Body of pancreas (tissue), 4 donors: ENCODE measurements at regions not wholly inside any gene's neighbourhood (a gene's known extent, or its start where the extent isn't known, plus 50 kb on each side); places are given as distances from the start of the nearest gene placed in this dataset.

Experiments
- ATAC-seq: fragments of 150-250 bp; one replicate; pipeline ENCODE4 v1.9.1; 2016
- DNase-seq, 4 donors: peaks; one replicate each; pipeline ENCODE4 v3.0.0-alpha.2; 2019
- H3K27ac ChIP-seq, 4 donors: fragments of 200-600 bp; sonication (generic); 1 replicate in 3 of 4; 2 replicates in 1 of 4; pipeline versions ENCODE4 v1.5.1 to v1.6.1; 2016 to 2019; ENCODE audit warnings: mild to moderate bottlenecking in 1 of 4, mixed read lengths in 1 of 4, moderate library complexity in 1 of 4
- H3K27me3 ChIP-seq, 2 donors: fragments of 200-600 bp; sonication (generic); one replicate each; pipeline ENCODE4 v1.6.0; 2016; ENCODE audit warnings: mild to moderate bottlenecking in 1 of 2
- H3K36me3 ChIP-seq, 2 donors: fragments of 200-600 bp; sonication (generic); replicated peaks in 1 of 2; 2 replicates each; pipeline ENCODE4 v1.5.1; 2016; ENCODE audit warnings: low read depth in 2 of 2; ENCODE audit not compliant: insufficient read depth in 1 of 2
- H3K4me1 ChIP-seq: fragments of 200-600 bp; sonication (generic); one replicate; pipeline ENCODE4 v1.6.0; 2016
- H3K4me3 ChIP-seq, 2 donors: fragments of 200-600 bp; sonication (generic); 1 replicate in 1 of 2; 2 replicates in 1 of 2; pipeline ENCODE4 v1.5.1; 2016 to 2019
- H3K9me3 ChIP-seq, 3 donors: fragments of 200-600 bp; sonication (generic); 1 replicate in 2 of 3; 2 replicates in 1 of 3; pipeline ENCODE4 v1.5.1; 2016
- CTCF ChIP-seq, 7 experiments: fragments of 450-650 bp in 4 of 7; fragments of 200-600 bp in 3 of 7; sonication (generic) in 3 of 7; IDR thresholded peaks; one replicate each; pipeline ENCODE4 v1.5.1; 2016 to 2019; ENCODE audit warnings: antibody characterized with exemption in 7 of 7
- POLR2A ChIP-seq, 3 donors: fragments of 450-650 bp; IDR thresholded peaks; one replicate each; pipeline ENCODE4 v1.6.1; 2016; ENCODE audit warnings: antibody characterized with exemption in 3 of 3, mild to moderate bottlenecking in 2 of 3
- WGBS, 2 donors: methylation state at CpG; one replicate each; pipeline ENCODE4 v1.1.5; 2017; 5-methylcytosine and 5-hydroxymethylcytosine counted together
- intact Hi-C: fragments of 100-400 bp; cut with DNase I; formaldehyde crosslinking; loops from one replicate; pipeline ENCODE4 v1.15.1; 2023

GRCh38 chr1:163813251-163813650 is 491.5 kb downstream of the NUF2 start:
- Histone ChIP-seq H3K4me3 (no peak overlapping the region), H3K9me3 (no peaks in the 10 kb centered on the region), H3K27me3 (no peaks in the 10 kb centered on the region), H3K36me3 (no peaks in the 10 kb centered on the region), H3K4me1 (no peaks in the 10 kb centered on the region), H3K27ac (no peak overlapping the region)
- 72 to 88% methylated on average over 2 of the region's 2 CpGs for WGBS, 2 donors
- intact Hi-C loops, result no loop called here
- TF ChIP-seq CTCF (IDR thresholded peaks at IDR 0.05) (no peak), POLR2A (IDR thresholded peaks at IDR 0.05) (no peak)
- no peak for DNase-seq
- ATAC-seq, result no peak

- Histone ChIP-seq H3K4me1 (no peaks in the 10 kb centered on the region), H3K36me3 (no peaks in the 10 kb centered on the region), H3K27ac (no peak overlapping the region), H3K9me3 (no peaks in the 10 kb centered on the region), H3K27me3 (no peaks in the 10 kb centered on the region), H3K4me3 (no peak overlapping the region)
- no peak for DNase-seq
- TF ChIP-seq CTCF (IDR thresholded peaks at IDR 0.05) (no peak), POLR2A (IDR thresholded peaks at IDR 0.05) (no peak)
- intact Hi-C loops, result no loop called here
- no peak for ATAC-seq
Measured at GRCh38 chr1:163820226-163820625, 498.5 kb downstream of the NUF2 start.

- Histone ChIP-seq H3K36me3 (no peaks in the 10 kb centered on the region), H3K4me1 (no peaks in the 10 kb centered on the region), H3K9me3 (no peaks in the 10 kb centered on the region), H3K27ac (no peak overlapping the region), H3K4me3 (no peak overlapping the region), H3K27me3 (no peaks in the 10 kb centered on the region)
- no peak for DNase-seq
- intact Hi-C loops, result no loop called here
- TF ChIP-seq CTCF (IDR thresholded peaks at IDR 0.05) (peak in 3 of 7 experiments; percentile 9 to 13 (median 10)), POLR2A (IDR thresholded peaks at IDR 0.05) (no peak)
- ATAC-seq, result no peak
- 65 to 66% methylated on average over 1 of the region's 1 CpG for WGBS, 2 donors
Measured at GRCh38 chr1:163820766-163821165, 499.0 kb downstream of the NUF2 start.

GRCh38 chr1:163821679-163822078 is 499.9 kb downstream of the NUF2 start:
- DNase-seq (no peak), ATAC-seq (no peak)
- no peaks in the 10 kb centered on the region for H3K9me3 ChIP-seq
- H3K36me3 ChIP-seq, result no peaks in the 10 kb centered on the region
- H3K4me1 ChIP-seq, result no peaks in the 10 kb centered on the region
- no peak overlapping the region for H3K4me3 ChIP-seq
- no peak overlapping the region for H3K27ac ChIP-seq
- no peaks in the 10 kb centered on the region for H3K27me3 ChIP-seq
- intact Hi-C loops, result no loop called here
- TF ChIP-seq POLR2A (IDR thresholded peaks at IDR 0.05) (no peak), CTCF (IDR thresholded peaks at IDR 0.05) (no peak)

GRCh38 chr1:163823017-163823416 is 501.3 kb downstream of the NUF2 start:
- intact Hi-C loops, result no loop called here
- TF ChIP-seq POLR2A (IDR thresholded peaks at IDR 0.05) (no peak), CTCF (IDR thresholded peaks at IDR 0.05) (no peak)
- ATAC-seq, result no peak

More at GRCh38 chr1:163823017-163823416, 501.3 kb downstream of the NUF2 start:
- H3K27me3 ChIP-seq, result no peaks in the 10 kb centered on the region
- no peak overlapping the region for H3K27ac ChIP-seq
- no peaks in the 10 kb centered on the region for H3K9me3 ChIP-seq
- H3K4me1 ChIP-seq, result no peaks in the 10 kb centered on the region
- H3K4me3 ChIP-seq, result no peak overlapping the region
- DNase-seq, result no peak
- no peaks in the 10 kb centered on the region for H3K36me3 ChIP-seq
